ENCODE measurements at regions not wholly inside any gene's neighbourhood (a gene's known extent, or its start where the extent isn't known, plus 50 kb on each side); places are given as distances from the start of the nearest gene placed in this dataset.

GRCh38 chr7:32255036-32255435 is 184.8 kb upstream of the PDE1C start:
- TF ChIP-seq CTCF (IDR thresholded peaks at IDR 0.05), result no peak
- no peak for TF ChIP-seq ZFX (IDR thresholded peaks at IDR 0.05; ENCODE audit: borderline replicate concordance)

Measured in 22Rv1 (cell line).